MM.1S (cell line): ENCODE measurements at regions not wholly inside any gene's neighbourhood (a gene's known extent, or its start where the extent isn't known, plus 50 kb on each side); places are given as distances from the start of the nearest gene placed in this dataset.

Experiments used
- DNase-seq: peaks from one replicate; pipeline ENCODE4 v3.0.0-alpha.2; 2015
- H2AFZ ChIP-seq: fragments of 300-600 bp; sonication (generic); 2 replicates; pipeline ENCODE4 v1.6.0; 2016; ENCODE audit warnings: antibody characterized with exemption, low read length
- H3F3A ChIP-seq: fragments of 300-600 bp; sonication (generic); 2 replicates; pipeline ENCODE4 v1.6.1; 2016; ENCODE audit warnings: mild to moderate bottlenecking, antibody characterized with exemption, low read length, moderate library complexity, mixed read lengths; ENCODE audit not compliant: insufficient read depth
- H3K27ac ChIP-seq: fragments of 300-600 bp; sonication (generic); 2 replicates; pipeline ENCODE4 v1.5.1; 2016; ENCODE audit warnings: mild to moderate bottlenecking, low read length
- H3K27me3 ChIP-seq: fragments of 300-600 bp; sonication (generic); replicated peaks from 2 replicates; pipeline ENCODE4 v1.6.0; 2016; ENCODE audit warnings: low read length; ENCODE audit not compliant: insufficient read depth
- H3K36me3 ChIP-seq: fragments of 300-600 bp; sonication (generic); replicated peaks from 2 replicates; pipeline ENCODE4 v1.6.1; 2016; ENCODE audit warnings: mild to moderate bottlenecking, low read length, mixed read lengths; ENCODE audit not compliant: insufficient read depth
- H3K4me1 ChIP-seq: fragments of 300-600 bp; sonication (generic); 2 replicates; pipeline ENCODE4 v1.6.1; 2016; ENCODE audit warnings: low read length, mixed read lengths
- H3K4me2 ChIP-seq: fragments of 300-600 bp; sonication (generic); 2 replicates; pipeline ENCODE4 v1.6.0; 2016; ENCODE audit warnings: low read depth, low read length
- H3K4me3 ChIP-seq: fragments of 300-600 bp; sonication (generic); 2 replicates; pipeline ENCODE4 v1.5.1; 2016; ENCODE audit warnings: low read length, mixed read lengths
- H3K79me2 ChIP-seq: fragments of 300-600 bp; sonication (generic); 2 replicates; pipeline ENCODE4 v1.6.1; 2016; ENCODE audit warnings: mixed run types, low read length, mixed read lengths
- H3K9ac ChIP-seq: fragments of 300-600 bp; sonication (generic); 2 replicates; pipeline ENCODE4 v1.6.1; 2016; ENCODE audit warnings: low read length, mixed read lengths
- H3K9me2 ChIP-seq: fragments of 300-600 bp; sonication (generic); replicated peaks from 2 replicates; pipeline ENCODE4 v1.6.1; 2016; ENCODE audit warnings: mild to moderate bottlenecking, low read length, mixed read lengths; ENCODE audit not compliant: insufficient read depth
- H3K9me3 ChIP-seq: fragments of 300-600 bp; sonication (generic); replicated peaks from 2 replicates; pipeline ENCODE4 v1.6.1; 2016; ENCODE audit warnings: mild to moderate bottlenecking, low read length, mixed read lengths; ENCODE audit not compliant: insufficient read depth
- H4K20me1 ChIP-seq: fragments of 300-600 bp; sonication (generic); 2 replicates; pipeline ENCODE4 v1.6.1; 2016; ENCODE audit warnings: mild to moderate bottlenecking, low read length, moderate library complexity, mixed read lengths; ENCODE audit not compliant: insufficient read depth
- CTCF ChIP-seq: fragments of 300-600 bp; sonication (generic); IDR thresholded peaks from 2 replicates; pipeline ENCODE4 v1.5.1; 2016; ENCODE audit warnings: antibody characterized with exemption, low read length, mixed read lengths
- EZH2 ChIP-seq: fragments of 300-600 bp; sonication (generic); optimal IDR thresholded peaks from 2 replicates; pipeline ENCODE3; 2017; ENCODE audit warnings: low read depth, mild to moderate bottlenecking, antibody characterized with exemption, low read length, mixed read lengths
- EZH2phosphoT487 ChIP-seq: fragments of 300-600 bp; sonication (generic); IDR thresholded peaks from 2 replicates; pipeline ENCODE4 v1.6.1; 2018; ENCODE audit warnings: antibody characterized with exemption, low read length

DNA sequence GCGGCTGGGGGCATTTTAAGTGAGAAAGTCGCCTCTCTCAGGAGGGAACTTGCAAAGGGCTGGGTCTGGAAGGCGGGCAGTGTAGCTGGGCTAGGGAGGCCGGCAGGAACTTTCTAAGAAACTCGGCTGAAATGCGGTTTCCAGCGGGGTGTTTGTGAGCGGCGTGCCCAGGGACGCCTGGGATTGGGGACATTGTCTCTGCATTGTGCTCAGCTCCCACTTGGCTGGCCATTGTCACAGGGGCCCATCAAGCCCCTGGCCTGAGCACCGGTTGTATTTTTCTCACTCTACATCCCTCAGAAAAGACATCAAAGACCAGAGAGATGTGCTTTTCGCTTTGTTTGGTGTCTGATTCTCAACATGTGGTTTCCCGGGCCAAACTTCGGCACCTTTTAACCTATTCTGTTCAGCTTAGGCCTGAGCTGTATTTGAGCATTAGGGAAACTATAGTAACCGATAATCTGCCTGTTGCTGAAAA lies 291.1 kb upstream of the IRX3 start:
- Histone ChIP-seq H3F3A (no peaks in the 10 kb centered on the region), H3K27ac (no peak overlapping the region), H3K9me3 (no peaks in the 10 kb centered on the region), H3K27me3 (no peaks in the 10 kb centered on the region), H4K20me1 (no peaks in the 10 kb centered on the region), H3K9me2 (no peaks in the 10 kb centered on the region), H2AFZ (no peak overlapping the region), H3K4me1 (no peaks in the 10 kb centered on the region), H3K9ac (no peak overlapping the region), H3K79me2 (no peaks in the 10 kb centered on the region), H3K4me3 (no peak overlapping the region), H3K36me3 (no peaks in the 10 kb centered on the region), H3K4me2 (no peak overlapping the region)
- TF ChIP-seq CTCF: no peak
- no peak for TF ChIP-seq EZH2phosphoT487
- no peak for TF ChIP-seq EZH2
- DNase-seq: no peak

DNA sequence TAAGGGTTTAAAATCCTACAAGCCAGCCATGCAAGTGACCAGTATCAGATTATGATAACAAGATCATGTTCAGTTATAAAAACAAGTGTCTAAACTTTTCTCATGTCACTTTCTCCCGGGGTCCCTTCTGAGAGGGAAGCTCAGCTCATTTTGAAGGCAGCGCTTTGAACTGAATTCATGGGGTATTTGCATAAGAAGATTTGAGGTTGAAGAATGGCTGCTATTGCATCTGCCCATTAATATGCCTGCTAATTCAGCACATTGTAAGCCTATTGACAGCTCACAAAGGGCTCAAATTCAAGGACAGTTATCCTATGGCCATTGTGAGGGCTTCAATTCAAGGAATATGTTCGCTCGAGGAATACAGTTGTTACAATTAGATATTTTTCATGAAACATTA lies 290.2 kb upstream of the IRX3 start:
- H3K9me2 ChIP-seq: no peaks in the 10 kb centered on the region
- DNase-seq: no peak
- no peak overlapping the region for H3K4me3 ChIP-seq
- no peaks in the 10 kb centered on the region for H4K20me1 ChIP-seq
- H3K9me3 ChIP-seq: no peaks in the 10 kb centered on the region
- no peak overlapping the region for H3K9ac ChIP-seq
- no peaks in the 10 kb centered on the region for H3F3A ChIP-seq
- no peak overlapping the region for H3K4me2 ChIP-seq
- H2AFZ ChIP-seq: no peak overlapping the region
- H3K27me3 ChIP-seq: no peaks in the 10 kb centered on the region
- TF ChIP-seq EZH2 (no peak), EZH2phosphoT487 (no peak), CTCF (no peak)
- no peaks in the 10 kb centered on the region for H3K79me2 ChIP-seq
- H3K36me3 ChIP-seq: no peaks in the 10 kb centered on the region
- H3K4me1 ChIP-seq: no peaks in the 10 kb centered on the region
- H3K27ac ChIP-seq: no peak overlapping the region

DNA sequence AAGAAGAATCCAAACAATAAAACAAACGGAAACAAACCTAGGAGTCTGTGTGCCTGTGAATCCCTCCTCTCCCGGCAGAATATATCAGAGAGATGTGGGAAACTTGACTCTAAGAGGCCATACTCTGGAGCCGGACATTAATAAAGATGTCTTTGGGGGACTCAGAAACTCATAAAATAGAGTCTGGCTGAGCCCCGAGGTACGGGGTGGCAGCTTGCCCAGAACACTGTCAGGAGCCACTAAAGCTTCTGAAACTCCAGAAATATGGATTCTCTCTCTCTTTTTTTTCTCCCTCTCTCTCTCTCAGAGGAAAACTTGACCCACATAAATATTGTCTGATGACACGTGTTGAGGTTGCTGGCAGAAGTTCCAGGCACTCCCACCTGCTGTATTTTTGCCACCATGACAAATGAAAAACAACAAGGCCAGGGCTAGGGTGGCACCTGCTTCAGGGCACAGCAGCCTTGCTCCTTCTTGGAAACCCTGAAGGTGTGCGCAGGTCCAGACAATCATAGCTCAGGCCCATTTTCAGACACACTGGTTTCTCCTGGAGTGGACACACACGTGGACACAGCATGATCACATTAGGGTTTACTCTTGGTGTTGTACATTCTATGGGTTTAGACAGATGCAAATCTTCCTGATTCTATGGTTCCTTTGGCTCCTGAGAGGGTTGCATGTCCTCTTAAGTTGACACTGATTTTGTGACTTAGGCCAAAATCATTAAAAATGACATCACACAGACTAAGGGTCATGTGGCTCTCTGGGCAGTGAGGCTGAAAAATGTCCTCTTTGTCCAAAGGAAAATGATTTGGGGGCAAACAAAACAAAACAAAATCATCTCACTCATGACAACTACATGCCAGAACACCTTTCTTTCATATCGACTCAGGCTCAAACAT lies 282.6 kb upstream of the IRX3 start:
- Histone ChIP-seq H2AFZ (no peak overlapping the region), H3K9ac (no peak overlapping the region), H3K9me3 (no peaks in the 10 kb centered on the region), H3K4me3 (no peak overlapping the region), H3K27me3 (no peaks in the 10 kb centered on the region), H3K27ac (no peak overlapping the region), H3F3A (no peaks in the 10 kb centered on the region), H3K9me2 (no peaks in the 10 kb centered on the region), H3K4me1 (no peaks in the 10 kb centered on the region), H3K4me2 (no peak overlapping the region), H3K79me2 (no peaks in the 10 kb centered on the region), H3K36me3 (no peaks in the 10 kb centered on the region), H4K20me1 (no peaks in the 10 kb centered on the region)
- TF ChIP-seq EZH2 (no peak), EZH2phosphoT487 (no peak), CTCF (no peak)
- DNase-seq: no peak
